Subcutaneous abdominal adipose tissue (tissue), 5 donors: ENCODE measurements at regions not wholly inside any gene's neighbourhood (a gene's known extent, or its start where the extent isn't known, plus 50 kb on each side); places are given as distances from the start of the nearest gene placed in this dataset.

Experiments
- H3K27ac ChIP-seq: one replicate; pipeline ENCODE4 v1.7.0; 2013; ENCODE audit warnings: low read depth, mild to moderate bottlenecking, inconsistent platforms, low read length, moderate library complexity
- H3K27me3 ChIP-seq, 5 donors: one replicate each; pipeline ENCODE4 v1.7.0; 2013; ENCODE audit warnings: low read length in 5 of 5, inconsistent platforms in 1 of 5; ENCODE audit not compliant: control insufficient read depth in 5 of 5, insufficient read depth in 4 of 5
- H3K36me3 ChIP-seq, 5 donors: one replicate each; pipeline ENCODE4 v1.7.0; 2013; ENCODE audit warnings: low read length in 5 of 5; ENCODE audit not compliant: control insufficient read depth in 5 of 5, insufficient read depth in 5 of 5
- H3K4me1 ChIP-seq, 5 donors: one replicate each; pipeline ENCODE4 v1.7.0; 2013; ENCODE audit warnings: low read length in 5 of 5, mild to moderate bottlenecking in 3 of 5, moderate library complexity in 1 of 5; ENCODE audit not compliant: control insufficient read depth in 5 of 5, insufficient read depth in 5 of 5
- H3K4me3 ChIP-seq, 5 donors: one replicate each; pipeline ENCODE4 v1.7.0; 2013; ENCODE audit warnings: low read length in 5 of 5, low read depth in 1 of 5
- H3K9ac ChIP-seq, 5 donors: one replicate each; pipeline ENCODE4 v1.7.0; 2013; ENCODE audit warnings: low read length in 5 of 5, mild to moderate bottlenecking in 4 of 5, moderate library complexity in 3 of 5
- H3K9me3 ChIP-seq, 5 donors: one replicate each; pipeline ENCODE4 v1.7.0; 2013; ENCODE audit warnings: low read length in 5 of 5; ENCODE audit not compliant: control insufficient read depth in 5 of 5
- donor health status: healthy.
- donor health status: healthy.
- donor health status: healthy.
- donor health status: healthy.
- donor health status: healthy.

- Histone ChIP-seq H3K27me3 (no peaks in the 10 kb centered on the region), H3K4me3 (no peak overlapping the region), H3K9ac (no peak overlapping the region), H3K36me3 (peaks cover 0 to 6% (median 3%) of the 10 kb centered on the region in 5 donors), H3K27ac (peak overlapping the region; percentile 0), H3K4me1 (peaks cover 0 to 43% (median 20%) of the 10 kb centered on the region in 5 donors), H3K9me3 (no peaks in the 10 kb centered on the region)
Observed at GRCh38 chr16:14322186-14322585, 251.1 kb downstream of the MRTFB start.

- Histone ChIP-seq H3K36me3 (peaks cover 0 to 6% (median 3%) of the 10 kb centered on the region in 5 donors), H3K9ac (no peak overlapping the region), H3K4me1 (peaks cover 0 to 40% (median 18%) of the 10 kb centered on the region in 5 donors), H3K27me3 (no peaks in the 10 kb centered on the region), H3K27ac (peak overlapping the region; percentile 0), H3K9me3 (no peaks in the 10 kb centered on the region), H3K4me3 (no peak overlapping the region)
Observed at GRCh38 chr16:14321542-14321941, 250.4 kb downstream of the MRTFB start.

GRCh38 chr16:14320406-14320805, 249.3 kb downstream of the MRTFB start:
- Histone ChIP-seq H3K27ac (no peak overlapping the region), H3K4me3 (no peak overlapping the region), H3K36me3 (peaks cover 0 to 6% (median 3%) of the 10 kb centered on the region in 5 donors), H3K9ac (peak overlapping the region in 1 of 5 donors; percentile 52), H3K27me3 (no peaks in the 10 kb centered on the region), H3K9me3 (no peaks in the 10 kb centered on the region), H3K4me1 (peaks cover 0 to 34% (median 11%) of the 10 kb centered on the region in 5 donors)
